ENCODE measurements at regions not wholly inside any gene's neighbourhood (a gene's known extent, or its start where the extent isn't known, plus 50 kb on each side); places are given as distances from the start of the nearest gene placed in this dataset.

DNA sequence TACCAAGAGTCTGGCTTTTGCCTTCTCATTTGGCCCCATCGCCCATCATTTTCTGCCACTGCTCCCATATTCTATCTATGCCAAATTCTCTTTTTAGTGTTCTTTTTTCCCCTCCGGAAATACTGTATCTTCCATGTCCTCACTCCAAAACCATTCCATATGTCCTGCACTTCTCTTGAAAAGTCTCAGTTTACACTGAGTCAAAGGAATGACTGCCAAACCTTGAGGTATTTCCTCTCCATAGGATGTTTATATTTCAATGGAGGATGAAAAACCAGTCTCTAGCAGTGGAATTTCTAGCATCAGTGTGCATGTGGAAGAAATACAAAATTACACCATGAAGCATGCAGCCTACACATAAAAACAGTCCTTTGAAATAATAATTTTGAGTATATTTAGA, 121.4 kb upstream of the PHYHIPL start:
- Histone ChIP-seq H3K4me3 (ENCODE audit: low read length) (no peak overlapping the region), H3K9me3 (ENCODE audit: low read length) (no peaks in the 10 kb centered on the region), H3K27me3 (ENCODE audit: insufficient read depth, low read length, poor library complexity, severe bottlenecking) (no peaks in the 10 kb centered on the region), H3K4me1 (ENCODE audit: insufficient read depth, low read length) (no peaks in the 10 kb centered on the region), H3K27ac (ENCODE audit: low read depth, low read length) (no peak overlapping the region), H3K36me3 (ENCODE audit: insufficient read depth, low read length) (no peaks in the 10 kb centered on the region)
- no peak overlapping the region for H3K4me3 Mint-ChIP-seq
- H3K36me3 Mint-ChIP-seq, result peaks cover 0 to 1% (median 0%) of the 10 kb centered on the region in 3 donors
- H3K9me3 Mint-ChIP-seq, result peaks cover 4 to 20% (median 13%) of the 10 kb centered on the region in 5 donors
- no peaks in the 10 kb centered on the region for H3K27me3 Mint-ChIP-seq
- H3K4me1 Mint-ChIP-seq, result no peaks in the 10 kb centered on the region
- ChIA-PET CTCF (no interaction called here), POLR2A (no interaction called here)
- no peak for DNase-seq
- no peak overlapping the region for H3K27ac Mint-ChIP-seq

DNA sequence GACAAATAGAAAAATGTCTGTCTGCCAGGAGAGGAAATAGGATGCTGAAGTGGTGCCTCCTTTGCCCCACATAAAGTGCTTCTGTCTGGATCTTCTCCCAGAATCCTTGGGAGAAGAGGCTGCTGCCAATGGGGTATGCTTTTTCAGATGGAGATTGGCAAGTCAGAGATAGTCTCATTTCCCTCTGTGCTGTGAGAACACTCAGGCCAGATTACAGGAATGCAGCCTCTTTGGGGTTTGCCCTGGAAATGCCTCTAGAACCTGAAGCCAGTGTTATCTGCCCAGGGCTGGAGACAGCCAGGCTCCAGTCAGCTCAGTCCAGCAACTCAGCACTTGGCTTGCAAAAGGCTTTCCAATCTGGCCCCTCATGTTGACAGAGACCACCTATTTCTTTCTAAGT, 119.1 kb upstream of the PHYHIPL start:
- Histone ChIP-seq H3K27ac (ENCODE audit: low read depth, low read length) (no peak overlapping the region), H3K36me3 (ENCODE audit: insufficient read depth, low read length) (no peaks in the 10 kb centered on the region), H3K27me3 (ENCODE audit: insufficient read depth, low read length, poor library complexity, severe bottlenecking) (no peaks in the 10 kb centered on the region), H3K4me3 (ENCODE audit: low read length) (no peak overlapping the region), H3K4me1 (ENCODE audit: insufficient read depth, low read length) (no peaks in the 10 kb centered on the region), H3K9me3 (ENCODE audit: low read length) (no peaks in the 10 kb centered on the region)
- H3K9me3 Mint-ChIP-seq, result peaks cover 4 to 12% (median 9%) of the 10 kb centered on the region in 5 donors
- no peak for DNase-seq
- ChIA-PET POLR2A (no interaction called here), CTCF (no interaction called here)
- H3K4me1 Mint-ChIP-seq, result no peaks in the 10 kb centered on the region
- no peaks in the 10 kb centered on the region for H3K36me3 Mint-ChIP-seq
- no peaks in the 10 kb centered on the region for H3K27me3 Mint-ChIP-seq
- H3K27ac Mint-ChIP-seq, result no peak overlapping the region
- H3K4me3 Mint-ChIP-seq, result no peak overlapping the region

DNA sequence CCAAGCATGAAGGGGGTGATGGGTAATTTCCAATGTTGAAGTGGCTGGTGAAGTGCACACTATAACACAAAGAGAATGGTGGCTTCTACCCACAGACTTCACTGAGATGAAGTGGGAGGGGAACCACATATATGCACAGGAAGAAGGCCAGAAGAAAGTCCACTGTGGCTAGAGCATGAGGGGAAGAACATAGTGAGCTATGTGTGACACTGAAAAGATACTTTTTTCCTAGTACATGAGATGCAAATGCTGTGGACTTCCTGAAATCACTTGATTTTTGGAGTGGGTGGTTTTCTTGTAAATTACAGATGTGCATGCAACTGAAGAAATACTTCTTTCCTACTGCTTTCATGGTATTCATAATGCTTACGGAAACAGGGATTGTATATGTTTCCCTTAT, 115.6 kb upstream of the PHYHIPL start:
- no peak for DNase-seq
- Histone ChIP-seq H3K36me3 (ENCODE audit: insufficient read depth, low read length) (no peaks in the 10 kb centered on the region), H3K4me3 (ENCODE audit: low read length) (no peak overlapping the region), H3K9me3 (ENCODE audit: low read length) (no peaks in the 10 kb centered on the region), H3K27ac (ENCODE audit: low read depth, low read length) (no peak overlapping the region), H3K27me3 (ENCODE audit: insufficient read depth, low read length, poor library complexity, severe bottlenecking) (no peaks in the 10 kb centered on the region), H3K4me1 (ENCODE audit: insufficient read depth, low read length) (no peaks in the 10 kb centered on the region)
- H3K36me3 Mint-ChIP-seq, result no peaks in the 10 kb centered on the region
- peak overlapping the region in 1 of 8 donors; percentile 72 for H3K27ac Mint-ChIP-seq
- H3K9me3 Mint-ChIP-seq, result peaks cover 0 to 8% (median 0%) of the 10 kb centered on the region in 5 donors
- ChIA-PET CTCF (no interaction called here), POLR2A (no interaction called here)
- no peak overlapping the region for H3K4me3 Mint-ChIP-seq
- H3K27me3 Mint-ChIP-seq, result no peaks in the 10 kb centered on the region
- no peaks in the 10 kb centered on the region for H3K4me1 Mint-ChIP-seq

DNA sequence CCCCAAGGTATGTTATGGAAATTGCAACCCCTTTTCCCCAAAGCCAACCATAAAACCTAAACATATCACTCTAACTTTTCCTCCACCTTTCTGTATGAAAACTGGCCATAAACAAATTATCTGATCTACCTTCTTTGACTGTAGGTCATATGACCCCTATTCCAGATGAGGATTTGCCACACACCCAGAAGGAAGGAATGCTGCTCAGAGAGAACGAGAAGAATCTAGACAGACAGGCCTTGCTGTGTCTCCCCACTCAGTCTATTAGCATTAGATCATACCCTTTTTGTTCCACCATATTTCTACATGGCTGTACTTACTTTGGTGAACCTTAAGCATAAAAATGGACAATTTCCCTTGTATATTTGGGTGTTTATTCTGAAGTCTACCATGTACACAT, 113.0 kb upstream of the PHYHIPL start:
- H3K27me3 Mint-ChIP-seq, result no peaks in the 10 kb centered on the region
- no peak for DNase-seq
- Histone ChIP-seq H3K27ac (ENCODE audit: low read depth, low read length) (no peak overlapping the region), H3K27me3 (ENCODE audit: insufficient read depth, low read length, poor library complexity, severe bottlenecking) (no peaks in the 10 kb centered on the region), H3K4me3 (ENCODE audit: low read length) (no peak overlapping the region), H3K9me3 (ENCODE audit: low read length) (no peaks in the 10 kb centered on the region), H3K4me1 (ENCODE audit: insufficient read depth, low read length) (no peaks in the 10 kb centered on the region), H3K36me3 (ENCODE audit: insufficient read depth, low read length) (no peaks in the 10 kb centered on the region)
- no peak overlapping the region for H3K27ac Mint-ChIP-seq
- ChIA-PET CTCF (no interaction called here), POLR2A (no interaction called here)
- no peaks in the 10 kb centered on the region for H3K4me1 Mint-ChIP-seq
- no peak overlapping the region for H3K4me3 Mint-ChIP-seq
- peaks cover 0 to 5% (median 0%) of the 10 kb centered on the region in 5 donors for H3K9me3 Mint-ChIP-seq
- no peaks in the 10 kb centered on the region for H3K36me3 Mint-ChIP-seq

DNA sequence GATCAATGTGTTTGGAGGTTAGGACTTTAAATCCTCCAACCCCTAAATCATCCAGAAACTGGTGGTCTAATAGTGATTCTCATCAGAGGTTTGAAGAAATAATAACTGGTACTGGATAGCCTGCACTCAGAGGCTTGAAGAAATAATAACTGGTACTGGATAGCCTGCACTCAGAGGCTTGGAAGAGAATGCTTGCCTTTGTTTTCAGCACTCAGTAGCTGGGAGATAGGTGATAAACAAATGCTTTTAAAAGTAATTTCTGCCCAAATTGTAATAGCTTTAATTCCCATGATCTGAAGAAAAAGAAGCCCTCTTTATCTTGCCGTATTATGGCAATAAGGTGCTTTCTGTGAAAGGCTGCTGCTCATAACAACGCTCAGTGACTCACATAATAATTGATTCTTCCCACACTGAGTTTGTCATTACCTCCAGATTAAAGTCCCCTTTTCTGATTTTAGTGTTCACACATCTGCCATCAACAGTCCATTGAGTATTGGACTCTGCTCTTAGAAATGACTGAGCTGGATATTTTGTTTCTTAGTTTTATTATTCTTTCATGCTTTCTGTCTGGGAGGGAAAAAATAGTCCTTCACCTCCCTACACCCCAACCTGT, 112.3 kb upstream of the PHYHIPL start:
- H3K9me3 Mint-ChIP-seq, result peaks cover 0 to 3% (median 0%) of the 10 kb centered on the region in 5 donors
- H3K36me3 Mint-ChIP-seq, result no peaks in the 10 kb centered on the region

DNA sequence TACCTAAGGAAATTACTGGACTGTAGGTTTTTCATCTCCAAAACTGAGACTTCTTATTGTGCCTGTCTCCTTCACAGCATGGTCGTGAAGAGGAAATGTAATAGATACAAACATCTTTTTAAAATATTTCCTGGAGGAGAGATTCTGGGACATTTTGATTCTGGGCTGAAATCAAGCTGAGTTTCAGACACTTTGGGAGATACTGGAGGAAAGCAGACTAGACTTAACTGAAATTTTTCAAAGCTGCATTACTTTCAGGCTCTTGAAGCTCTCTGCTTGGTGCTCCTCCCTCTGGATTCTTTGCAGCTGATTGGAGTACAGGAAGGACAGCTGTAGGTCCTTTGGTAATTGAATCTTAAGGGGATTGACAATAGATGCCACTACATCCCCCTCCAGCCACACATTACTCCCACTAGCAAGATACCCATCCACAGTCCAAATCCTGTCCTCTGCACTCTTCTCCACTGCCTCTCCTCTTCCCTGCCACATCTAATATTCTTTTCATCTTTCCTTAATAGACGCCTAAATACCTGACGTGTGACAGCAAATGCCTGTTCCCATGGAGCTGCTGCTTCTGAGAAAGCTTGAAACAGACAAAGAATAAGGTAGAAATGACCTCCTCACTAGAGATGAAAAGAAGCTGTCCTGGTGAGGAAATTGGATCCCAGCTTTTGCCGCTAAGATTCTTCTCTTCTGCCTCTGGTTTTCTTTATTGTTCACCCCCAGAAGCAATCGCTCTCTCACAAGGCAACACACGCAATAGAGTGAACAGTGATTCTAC, 111.5 kb upstream of the PHYHIPL start:
- Histone ChIP-seq H3K9me3 (ENCODE audit: low read length) (no peaks in the 10 kb centered on the region), H3K36me3 (ENCODE audit: insufficient read depth, low read length) (no peaks in the 10 kb centered on the region), H3K4me3 (ENCODE audit: low read length) (no peak overlapping the region), H3K4me1 (ENCODE audit: insufficient read depth, low read length) (no peaks in the 10 kb centered on the region), H3K27ac (ENCODE audit: low read depth, low read length) (no peak overlapping the region), H3K27me3 (ENCODE audit: insufficient read depth, low read length, poor library complexity, severe bottlenecking) (no peaks in the 10 kb centered on the region)
- no peak for DNase-seq
- Mint-ChIP-seq H3K4me3 (no peak overlapping the region), H3K36me3 (no peaks in the 10 kb centered on the region), H3K27ac (no peak overlapping the region), H3K9me3 (no peaks in the 10 kb centered on the region), H3K27me3 (no peaks in the 10 kb centered on the region), H3K4me1 (no peaks in the 10 kb centered on the region)
- POLR2A ChIA-PET, result no interaction called here
- CTCF ChIA-PET, result no interaction called here

More for the DNA sequence above, 112.3 kb upstream of the PHYHIPL start:
- Histone ChIP-seq H3K9me3 (ENCODE audit: low read length) (no peaks in the 10 kb centered on the region), H3K27ac (ENCODE audit: low read depth, low read length) (no peak overlapping the region), H3K36me3 (ENCODE audit: insufficient read depth, low read length) (no peaks in the 10 kb centered on the region), H3K4me1 (ENCODE audit: insufficient read depth, low read length) (no peaks in the 10 kb centered on the region), H3K4me3 (ENCODE audit: low read length) (no peak overlapping the region), H3K27me3 (ENCODE audit: insufficient read depth, low read length, poor library complexity, severe bottlenecking) (no peaks in the 10 kb centered on the region)
- no peak for DNase-seq
- ChIA-PET POLR2A (no interaction called here), CTCF (no interaction called here)
- H3K4me1 Mint-ChIP-seq, result no peaks in the 10 kb centered on the region
- H3K4me3 Mint-ChIP-seq, result no peak overlapping the region
- H3K27me3 Mint-ChIP-seq, result no peaks in the 10 kb centered on the region
- H3K27ac Mint-ChIP-seq, result no peak overlapping the region

DNA sequence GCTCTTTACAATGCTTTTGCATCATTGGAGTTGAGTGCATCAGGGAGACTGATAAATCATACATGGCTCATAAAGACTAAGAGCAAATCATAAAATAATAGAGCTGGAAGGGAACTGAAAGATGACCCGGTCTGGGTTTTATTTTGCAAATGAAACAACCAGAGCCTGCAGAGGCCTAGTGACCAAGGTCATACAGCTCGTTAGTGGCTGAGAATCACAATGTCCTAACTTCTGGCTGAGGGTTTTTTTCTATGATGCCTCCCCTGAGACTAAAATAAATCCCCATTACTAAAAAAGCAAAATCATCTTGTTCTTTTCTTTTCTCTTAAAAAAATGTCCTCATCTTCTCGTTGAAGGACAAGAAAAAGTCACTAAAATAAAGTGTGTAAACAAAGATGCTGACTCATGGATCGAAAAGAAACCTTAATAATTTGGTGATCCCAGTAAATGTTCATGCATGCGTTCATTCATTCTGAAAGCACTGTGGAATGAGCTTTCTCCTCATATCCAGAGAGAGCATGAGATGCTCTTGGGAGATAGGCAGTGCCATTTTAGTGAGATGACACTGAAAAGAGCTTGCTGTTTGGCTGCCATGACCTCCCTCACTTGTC, 107.8 kb upstream of the PHYHIPL start:
- Mint-ChIP-seq H3K4me3 (no peak overlapping the region), H3K36me3 (no peaks in the 10 kb centered on the region), H3K4me1 (no peaks in the 10 kb centered on the region), H3K9me3 (no peaks in the 10 kb centered on the region), H3K27me3 (no peaks in the 10 kb centered on the region), H3K27ac (no peak overlapping the region)
- Histone ChIP-seq H3K27ac (ENCODE audit: low read depth, low read length) (no peak overlapping the region), H3K4me3 (ENCODE audit: low read length) (no peak overlapping the region), H3K4me1 (ENCODE audit: insufficient read depth, low read length) (no peaks in the 10 kb centered on the region), H3K9me3 (ENCODE audit: low read length) (no peaks in the 10 kb centered on the region), H3K36me3 (ENCODE audit: insufficient read depth, low read length) (no peaks in the 10 kb centered on the region), H3K27me3 (ENCODE audit: insufficient read depth, low read length, poor library complexity, severe bottlenecking) (no peaks in the 10 kb centered on the region)
- ChIA-PET CTCF (no interaction called here), POLR2A (no interaction called here)
- DNase-seq, result no peak

DNA sequence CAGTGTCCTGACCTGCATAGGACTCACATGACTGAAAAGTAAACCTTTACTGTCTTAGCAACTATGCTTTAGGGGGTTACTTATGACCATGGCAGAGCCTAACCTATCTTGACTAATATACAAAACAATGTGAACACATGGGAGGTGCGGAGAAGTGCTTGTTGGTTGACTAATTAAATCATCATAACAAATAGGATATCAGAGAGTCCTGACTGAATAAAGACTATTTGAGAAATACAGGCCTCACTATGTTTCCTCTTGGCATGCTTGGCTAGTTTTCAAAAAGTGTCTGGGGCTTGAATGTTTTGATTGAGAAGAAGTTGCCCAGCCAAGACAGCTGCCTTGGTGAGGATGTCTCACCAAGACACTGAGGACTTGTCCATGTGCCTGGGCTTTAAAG, 104.4 kb upstream of the PHYHIPL start:
- DNase-seq, result no peak
- Mint-ChIP-seq H3K36me3 (no peaks in the 10 kb centered on the region), H3K27ac (no peak overlapping the region), H3K4me1 (no peaks in the 10 kb centered on the region), H3K9me3 (no peaks in the 10 kb centered on the region), H3K4me3 (no peak overlapping the region), H3K27me3 (no peaks in the 10 kb centered on the region)
- Histone ChIP-seq H3K27ac (ENCODE audit: low read depth, low read length) (no peak overlapping the region), H3K4me1 (ENCODE audit: insufficient read depth, low read length) (no peaks in the 10 kb centered on the region), H3K9me3 (ENCODE audit: low read length) (no peaks in the 10 kb centered on the region), H3K4me3 (ENCODE audit: low read length) (no peak overlapping the region), H3K27me3 (ENCODE audit: insufficient read depth, low read length, poor library complexity, severe bottlenecking) (no peaks in the 10 kb centered on the region), H3K36me3 (ENCODE audit: insufficient read depth, low read length) (no peaks in the 10 kb centered on the region)
- ChIA-PET CTCF (interaction anchor here (1.1 kb wide), 1 partner anchor 9 kb away, joined by 3 read pairs; no protein-coding TSS in a partner anchor), POLR2A (no interaction called here)

Data from CD8-positive, alpha-beta memory T cell (primary cell).